ENCODE measurements at regions not wholly inside any gene's neighbourhood (a gene's known extent, or its start where the extent isn't known, plus 50 kb on each side); places are given as distances from the start of the nearest gene placed in this dataset.

GRCh38 chr7:124403112-124403511 lies 362.5 kb downstream of the GPR37 start:
- no peak for TF ChIP-seq GATA3 (IDR thresholded peaks at IDR 0.05; ENCODE audit: low read depth, low read length)
- no peak for TF ChIP-seq GATA2 (IDR thresholded peaks at IDR 0.05; ENCODE audit: low read depth, low read length)

All from SH-SY5Y (cell line).